Right cardiac atrium (tissue), 5 donors: ENCODE measurements at regions not wholly inside any gene's neighbourhood (a gene's known extent, or its start where the extent isn't known, plus 50 kb on each side); places are given as distances from the start of the nearest gene placed in this dataset.

Source experiments
- ATAC-seq, 2 donors: fragments of 200-7000 bp; cut with Tn5 transposase; one replicate each; pipeline versions ENCODE4 v1.8.0 to v1.9.1; 2020; ENCODE audit warnings: moderate library complexity in 2 of 2, mild to moderate bottlenecking in 1 of 2
- DNase-seq, 3 donors: peaks; one replicate each; pipeline ENCODE4 v3.0.0-alpha.2; 2020
- H3K27ac ChIP-seq: one replicate; pipeline ENCODE4 v1.5.1; 2013; ENCODE audit warnings: mild to moderate bottlenecking, low read length, control low read depth, moderate library complexity
- H3K27me3 ChIP-seq: one replicate; pipeline ENCODE4 v1.6.1; 2013; ENCODE audit not compliant: control insufficient read depth, insufficient read depth
- H3K4me1 ChIP-seq: one replicate; pipeline ENCODE4 v1.6.1; 2013; ENCODE audit warnings: low read length; ENCODE audit not compliant: control insufficient read depth, insufficient read depth
- H3K4me3 ChIP-seq: one replicate; pipeline ENCODE4 v1.5.1; 2013; ENCODE audit warnings: low read length, control low read depth
- H3K9me3 ChIP-seq: one replicate; pipeline ENCODE4 v1.6.1; 2013; ENCODE audit warnings: low read length; ENCODE audit not compliant: control insufficient read depth
- WGBS: extraction: QIAGEN DNeasy Blood & Tissue Kit; methylation state at CpG from one replicate; pipeline ENCODE4 v1.1.7; 2013; 5-methylcytosine and 5-hydroxymethylcytosine counted together
- intact Hi-C, 4 donors: fragments of 100-400 bp; cut with DNase I; formaldehyde crosslinking; loops; one replicate each; pipeline versions ENCODE4 v1.11.0 to v1.14.0; 2022 to 2023
- donor health status: healthy with polysubstance abuse.
- donor health status: DM: no; HTN: yes; CAD: no.
- donor health status: DM: no; HTN: no; CAD: no.
- donor health status: DM: no; HTN: yes; CAD: no; lungs with severe emphysema.
- donor health status: DM: yes; HTN: yes; CAD: no.

GRCh38 chrY:10200065-10200464, 672.4 kb downstream of the TSPY10 start:
- Histone ChIP-seq H3K4me3 (no peak overlapping the region), H3K27ac (no peak overlapping the region), H3K9me3 (no peaks in the 10 kb centered on the region), H3K4me1 (no peaks in the 10 kb centered on the region), H3K27me3 (no peaks in the 10 kb centered on the region)
- WGBS = 78% methylated on average over 15 of the region's 15 CpGs
- ATAC-seq (no peak), DNase-seq (peak in 1 of 3 donors; percentile 9)
- intact Hi-C loops = no loop called here
